T-helper 1 cell treated with Interleukin-12 subunit alpha and Interleukin-12 subunit beta and Interleukin-4 antibody, amounts not matched to agents 30 ng/mL and 1 ng/mL, for 36 hours (primary cell): ENCODE measurements at regions not wholly inside any gene's neighbourhood (a gene's known extent, or its start where the extent isn't known, plus 50 kb on each side); places are given as distances from the start of the nearest gene placed in this dataset.
"Not testable (repeated sequence)": the region's sequence is repeated elsewhere in the genome, so short reads cannot be mapped to it uniquely, and the experiment has no call there.

Source experiments
- intact Hi-C: fragments of 100-400 bp; cut with micrococcal nuclease; formaldehyde crosslinking; loops from one replicate; pipeline ENCODE4 v1.15.1; 2024

- intact Hi-C loops = no loop called here
Observed at GRCh38 chrX:66914080-66914479, 275.2 kb upstream of the EDA2R start.

- intact Hi-C loops = no loop called here
Observed at GRCh38 chrX:66912417-66912816, 273.5 kb upstream of the EDA2R start.

GRCh38 chrX:66902081-66902480, 263.2 kb upstream of the EDA2R start:
- intact Hi-C loops = no loop called here

- intact Hi-C loops = no loop called here
Observed at GRCh38 chrX:66900886-66901285, 262.0 kb upstream of the EDA2R start.

GRCh38 chrX:66892004-66892403, 253.1 kb upstream of the EDA2R start:
- intact Hi-C loops = no loop called here

GRCh38 chrX:66889418-66889817, 250.5 kb upstream of the EDA2R start:
- intact Hi-C loops = no loop called here

- intact Hi-C loops = no loop called here
Observed at GRCh38 chrX:66882101-66882500, 243.2 kb upstream of the EDA2R start.

GRCh38 chrX:66876776-66877175, 237.9 kb upstream of the EDA2R start:
- intact Hi-C loops = no loop called here

- intact Hi-C loops = no loop called here
Observed at GRCh38 chrX:66872771-66873170, 233.9 kb upstream of the EDA2R start.

GRCh38 chrX:66863721-66864120, 224.8 kb upstream of the EDA2R start:
- intact Hi-C loops = no loop called here

- intact Hi-C loops = no loop called here
Observed at GRCh38 chrX:66833426-66833825, 194.5 kb upstream of the EDA2R start.

GRCh38 chrX:66815227-66815626, 176.3 kb upstream of the EDA2R start:
- intact Hi-C loops = no loop called here

- intact Hi-C loops = not testable (repeated sequence)
Observed at GRCh38 chrX:66794514-66794913, 155.6 kb upstream of the EDA2R start.

- intact Hi-C loops = no loop called here
Observed at GRCh38 chrX:66766318-66766717, 127.4 kb upstream of the EDA2R start.

- intact Hi-C loops = no loop called here
Observed at GRCh38 chrX:66760651-66761050, 121.8 kb upstream of the EDA2R start.

GRCh38 chrX:66756717-66757116, 117.8 kb upstream of the EDA2R start:
- intact Hi-C loops = no loop called here

- intact Hi-C loops = no loop called here
Observed at GRCh38 chrX:66751136-66751782, 112.4 kb upstream of the EDA2R start.

GRCh38 chrX:66744519-66744918, 105.6 kb upstream of the EDA2R start:
- intact Hi-C loops = not testable (repeated sequence)

GRCh38 chrX:66731398-66731797, 92.5 kb upstream of the EDA2R start:
- intact Hi-C loops = loop anchor here (1.0 to 10.0 kb wide), 5 partner anchors 745 to 1837 kb away; partner anchors contain the start of gene ZC4H2

- intact Hi-C loops = loop anchor here (1.0 to 5.0 kb wide), 7 partner anchors 320 to 1195 kb away; partner anchors contain the start of gene LAS1L
Observed at GRCh38 chrX:66728818-66729271, 90.0 kb upstream of the EDA2R start.

GRCh38 chrX:66717926-66718325, 79.0 kb upstream of the EDA2R start:
- intact Hi-C loops = no loop called here

- intact Hi-C loops = loop anchor here (10.0 kb wide), 1 partner anchor 664 kb away; no protein-coding TSS in a partner anchor
Observed at GRCh38 chrX:66698273-66699204, 59.7 kb upstream of the EDA2R start.
